ENCODE measurements at regions not wholly inside any gene's neighbourhood (a gene's known extent, or its start where the extent isn't known, plus 50 kb on each side); places are given as distances from the start of the nearest gene placed in this dataset.

DNA sequence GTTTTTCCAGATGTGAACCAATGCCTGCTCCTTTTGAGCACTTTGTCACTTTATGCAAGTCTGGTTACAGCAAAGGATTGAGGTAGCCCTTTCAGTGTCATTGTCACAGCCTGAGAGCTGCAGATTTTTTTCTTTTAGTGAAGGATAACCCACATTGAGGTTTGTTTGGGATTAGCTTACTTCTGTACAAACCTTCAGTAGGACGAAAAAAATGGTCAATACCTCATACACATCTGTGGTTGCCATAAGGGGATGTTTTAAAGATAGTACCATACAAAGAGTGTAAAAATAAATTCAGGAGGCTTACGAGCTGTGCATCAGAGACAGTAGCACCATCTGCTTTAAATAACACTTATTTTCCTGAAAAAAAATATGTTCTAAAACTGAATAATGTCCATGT lies 566.0 kb downstream of the AJAP1 start:
- Histone ChIP-seq H3F3A (ENCODE audit: insufficient read depth, low read length, poor library complexity, severe bottlenecking) (no peaks in the 10 kb centered on the region), H3K4me2 (ENCODE audit: low read length) (no peak overlapping the region), H4K20me1 (ENCODE audit: insufficient read depth) (no peaks in the 10 kb centered on the region), H3K9me2 (ENCODE audit: insufficient read depth, low read length) (no peaks in the 10 kb centered on the region), H3K4me3 (ENCODE audit: low read length) (no peak overlapping the region), H3K36me3 (ENCODE audit: insufficient read depth, low read length) (no peaks in the 10 kb centered on the region), H2AFZ (ENCODE audit: low read depth, low read length) (no peak overlapping the region), H3K27ac (ENCODE audit: low read length) (no peak overlapping the region), H3K79me2 (replicated peaks; ENCODE audit: insufficient read depth, low read length) (no peaks in the 10 kb centered on the region), H3K9ac (ENCODE audit: low read length) (no peak overlapping the region), H3K9me3 (ENCODE audit: low read length) (no peaks in the 10 kb centered on the region), H3K27me3 (ENCODE audit: insufficient read depth, low read depth, low read length) (no peaks in the 10 kb centered on the region)
- TF ChIP-seq MXI1 (conservative IDR thresholded peaks at IDR 0.05; ENCODE audit: poor library complexity, severe bottlenecking) (no peak), EP300 (conservative IDR thresholded peaks at IDR 0.05; ENCODE audit: poor library complexity, severe bottlenecking) (no peak), SMC3 (conservative IDR thresholded peaks at IDR 0.05; ENCODE audit: poor library complexity) (no peak), POLR2AphosphoS5 (IDR thresholded peaks at IDR 0.05) (no peak), EZH2 (IDR thresholded peaks at IDR 0.05; ENCODE audit: borderline replicate concordance, insufficient read depth, low read length, poor library complexity, severe bottlenecking) (no peak), RAD21 (conservative IDR thresholded peaks at IDR 0.05) (no peak), TAF1 (IDR thresholded peaks at IDR 0.05; ENCODE audit: low read depth) (no peak), CTCF (IDR thresholded peaks at IDR 0.05; ENCODE audit: poor library complexity, severe bottlenecking) (no peak)
- TF ChIP-seq, protein P1, sequence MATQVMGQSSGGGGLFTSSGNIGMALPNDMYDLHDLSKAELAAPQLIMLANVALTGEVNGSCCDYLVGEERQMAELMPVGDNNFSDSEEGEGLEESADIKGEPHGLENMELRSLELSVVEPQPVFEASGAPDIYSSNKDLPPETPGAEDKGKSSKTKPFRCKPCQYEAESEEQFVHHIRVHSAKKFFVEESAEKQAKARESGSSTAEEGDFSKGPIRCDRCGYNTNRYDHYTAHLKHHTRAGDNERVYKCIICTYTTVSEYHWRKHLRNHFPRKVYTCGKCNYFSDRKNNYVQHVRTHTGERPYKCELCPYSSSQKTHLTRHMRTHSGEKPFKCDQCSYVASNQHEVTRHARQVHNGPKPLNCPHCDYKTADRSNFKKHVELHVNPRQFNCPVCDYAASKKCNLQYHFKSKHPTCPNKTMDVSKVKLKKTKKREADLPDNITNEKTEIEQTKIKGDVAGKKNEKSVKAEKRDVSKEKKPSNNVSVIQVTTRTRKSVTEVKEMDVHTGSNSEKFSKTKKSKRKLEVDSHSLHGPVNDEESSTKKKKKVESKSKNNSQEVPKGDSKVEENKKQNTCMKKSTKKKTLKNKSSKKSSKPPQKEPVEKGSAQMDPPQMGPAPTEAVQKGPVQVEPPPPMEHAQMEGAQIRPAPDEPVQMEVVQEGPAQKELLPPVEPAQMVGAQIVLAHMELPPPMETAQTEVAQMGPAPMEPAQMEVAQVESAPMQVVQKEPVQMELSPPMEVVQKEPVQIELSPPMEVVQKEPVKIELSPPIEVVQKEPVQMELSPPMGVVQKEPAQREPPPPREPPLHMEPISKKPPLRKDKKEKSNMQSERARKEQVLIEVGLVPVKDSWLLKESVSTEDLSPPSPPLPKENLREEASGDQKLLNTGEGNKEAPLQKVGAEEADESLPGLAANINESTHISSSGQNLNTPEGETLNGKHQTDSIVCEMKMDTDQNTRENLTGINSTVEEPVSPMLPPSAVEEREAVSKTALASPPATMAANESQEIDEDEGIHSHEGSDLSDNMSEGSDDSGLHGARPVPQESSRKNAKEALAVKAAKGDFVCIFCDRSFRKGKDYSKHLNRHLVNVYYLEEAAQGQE (IDR thresholded peaks at IDR 0.05; ENCODE audit: borderline replicate concordance), result no peak

- Histone ChIP-seq H3K9me2 (ENCODE audit: insufficient read depth, low read length) (no peaks in the 10 kb centered on the region), H3K79me2 (replicated peaks; ENCODE audit: insufficient read depth, low read length) (no peaks in the 10 kb centered on the region), H3K9ac (ENCODE audit: low read length) (no peak overlapping the region), H2AFZ (ENCODE audit: low read depth, low read length) (no peak overlapping the region), H3K4me2 (ENCODE audit: low read length) (no peak overlapping the region), H3K27me3 (ENCODE audit: insufficient read depth, low read depth, low read length) (peaks cover 3% of the 10 kb centered on the region), H3F3A (ENCODE audit: insufficient read depth, low read length, poor library complexity, severe bottlenecking) (no peaks in the 10 kb centered on the region), H3K27ac (ENCODE audit: low read length) (no peak overlapping the region), H4K20me1 (ENCODE audit: insufficient read depth) (no peaks in the 10 kb centered on the region), H3K36me3 (ENCODE audit: insufficient read depth, low read length) (no peaks in the 10 kb centered on the region), H3K9me3 (ENCODE audit: low read length) (no peaks in the 10 kb centered on the region), H3K4me3 (ENCODE audit: low read length) (no peak overlapping the region)
- TF ChIP-seq EZH2 (IDR thresholded peaks at IDR 0.05; ENCODE audit: borderline replicate concordance, insufficient read depth, low read length, poor library complexity, severe bottlenecking) (no peak), RAD21 (conservative IDR thresholded peaks at IDR 0.05) (no peak), EP300 (conservative IDR thresholded peaks at IDR 0.05; ENCODE audit: poor library complexity, severe bottlenecking) (no peak), POLR2AphosphoS5 (IDR thresholded peaks at IDR 0.05) (no peak), CTCF (IDR thresholded peaks at IDR 0.05; ENCODE audit: poor library complexity, severe bottlenecking) (no peak), SMC3 (conservative IDR thresholded peaks at IDR 0.05; ENCODE audit: poor library complexity) (no peak), TAF1 (IDR thresholded peaks at IDR 0.05; ENCODE audit: low read depth) (no peak), MXI1 (conservative IDR thresholded peaks at IDR 0.05; ENCODE audit: poor library complexity, severe bottlenecking) (no peak)
- TF ChIP-seq, protein P1 (IDR thresholded peaks at IDR 0.05; ENCODE audit: borderline replicate concordance), result no peak
Measured at GRCh38 chr1:5200006-5200405, 545.6 kb downstream of the AJAP1 start.
